Colon (tissue), 2 donors: ENCODE measurements at regions not wholly inside any gene's neighbourhood (a gene's known extent, or its start where the extent isn't known, plus 50 kb on each side); places are given as distances from the start of the nearest gene placed in this dataset.

Source experiments
- FAIRE-seq: peaks from 2 replicates; lab custom pipeline; 2012; peaks lifted over from hg19 to GRCh38; lab: Jason Lieb, UNC
- donor health status: control.
- donor health status: control.

DNA sequence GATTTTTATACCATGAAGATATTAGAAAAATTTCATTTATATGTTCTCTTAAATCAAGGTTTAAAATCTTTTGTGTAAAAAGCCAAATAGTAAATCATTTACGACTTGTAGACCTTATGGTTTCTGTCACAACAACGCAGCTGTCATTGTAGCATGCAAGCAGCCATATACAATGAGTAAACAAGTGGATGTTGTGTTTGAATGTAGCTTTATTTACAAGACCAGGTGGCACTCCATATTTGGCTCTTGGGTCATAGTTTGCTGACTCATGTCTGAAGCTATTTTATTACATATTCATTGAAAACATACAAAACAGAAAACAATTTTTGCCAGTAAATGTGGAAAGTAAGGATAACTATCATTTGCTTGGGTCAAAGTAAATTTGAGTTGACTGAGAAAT is 930.8 kb downstream of the SLITRK5 start:
- FAIRE-seq: no peak

DNA sequence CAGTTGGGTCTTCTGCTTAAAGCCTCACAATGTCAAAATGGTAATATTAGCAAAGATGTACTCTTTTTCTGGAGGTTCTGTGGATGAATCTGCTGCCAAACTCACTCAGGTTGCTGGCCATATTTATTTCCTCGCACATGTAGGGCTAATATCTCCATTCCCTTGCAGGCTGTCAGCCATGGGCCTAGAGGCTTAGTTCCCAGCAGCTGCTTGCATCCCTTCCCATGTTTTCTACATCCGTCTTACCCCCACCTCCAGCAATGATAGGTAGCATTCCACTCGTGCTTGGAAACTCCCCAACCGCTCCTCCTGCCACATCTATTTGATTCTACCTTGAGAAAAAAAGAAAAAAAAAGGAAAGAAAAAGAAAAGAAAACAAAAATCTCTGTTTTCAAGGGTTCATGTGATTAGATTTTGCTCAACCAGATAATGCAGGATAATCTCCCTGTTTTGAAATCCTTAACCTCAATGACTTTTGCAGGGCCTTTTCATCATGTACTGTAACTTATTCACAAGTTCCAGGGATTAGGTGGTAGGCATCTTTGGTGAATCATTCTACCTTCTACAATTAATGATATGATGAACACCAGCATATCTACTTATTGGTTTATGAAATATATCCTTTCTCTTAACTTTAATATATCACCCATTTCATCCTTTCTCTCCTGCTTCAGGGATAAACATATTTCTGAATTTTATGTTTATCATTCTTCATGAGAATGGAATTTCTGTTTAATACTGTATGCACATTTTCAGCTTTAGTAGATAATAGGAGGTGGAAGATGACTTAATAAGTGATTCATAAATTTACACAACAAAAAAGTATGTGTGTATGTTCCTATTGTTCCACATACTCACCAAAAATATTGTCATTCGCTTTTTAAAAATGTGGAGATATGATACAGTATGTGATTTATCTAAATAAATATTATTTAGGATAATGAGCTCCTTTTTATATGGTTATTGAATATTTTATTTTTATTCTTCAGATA is 931.9 kb downstream of the SLITRK5 start:
- no peak for FAIRE-seq

DNA sequence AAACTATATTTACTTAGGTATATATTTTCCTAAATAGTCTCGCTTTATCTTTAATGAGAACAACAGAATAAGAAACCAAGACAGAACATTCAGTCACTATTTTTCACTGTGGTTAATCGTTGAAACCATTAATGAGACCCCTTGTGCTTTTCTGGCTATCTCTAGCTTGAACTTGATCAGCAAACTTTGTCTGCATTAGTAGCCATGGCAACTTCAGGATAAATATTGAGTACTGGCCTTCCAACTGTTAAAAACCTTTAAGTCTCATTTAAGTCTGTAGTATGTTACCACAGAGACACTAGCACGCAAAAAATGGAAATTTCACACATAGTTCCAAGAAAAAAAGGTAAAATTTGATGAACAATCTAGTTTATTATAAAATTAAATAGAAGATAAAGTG is 946.0 kb downstream of the SLITRK5 start:
- FAIRE-seq: no peak

- no peak for FAIRE-seq
These were observed 951.3 kb downstream of the SLITRK5 start for GRCh38 chr13:88622362-88622973.

GRCh38 chr13:88623150-88623549 is 952.0 kb downstream of the SLITRK5 start:
- no peak for FAIRE-seq

DNA sequence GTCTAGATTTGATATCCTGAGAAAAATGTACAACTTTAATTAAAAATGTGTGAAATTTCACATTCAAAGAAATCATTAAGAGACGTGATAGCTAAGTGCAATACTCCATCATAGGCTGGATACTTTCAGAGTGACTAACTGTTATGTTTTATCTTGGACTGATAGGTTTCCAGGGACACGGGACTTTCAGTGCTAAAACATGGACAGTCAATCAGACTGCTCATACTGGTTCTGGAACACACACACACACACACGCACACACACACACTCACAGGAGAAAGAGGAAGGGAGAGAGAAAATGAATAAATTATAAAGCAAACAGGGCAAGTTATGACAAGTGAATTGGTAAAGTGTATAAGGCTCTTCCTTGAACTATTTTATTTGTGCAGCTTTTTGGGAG is 955.9 kb downstream of the SLITRK5 start:
- no peak for FAIRE-seq

GRCh38 chr13:88628882-88629281 is 957.7 kb downstream of the SLITRK5 start:
- FAIRE-seq: no peak

GRCh38 chr13:88637935-88638334 is 966.8 kb downstream of the SLITRK5 start:
- FAIRE-seq: no peak

- FAIRE-seq: no peak
These were observed 972.1 kb downstream of the SLITRK5 start for GRCh38 chr13:88643233-88643632.

GRCh38 chr13:88648598-88649373 is 977.6 kb downstream of the SLITRK5 start:
- no peak for FAIRE-seq

DNA sequence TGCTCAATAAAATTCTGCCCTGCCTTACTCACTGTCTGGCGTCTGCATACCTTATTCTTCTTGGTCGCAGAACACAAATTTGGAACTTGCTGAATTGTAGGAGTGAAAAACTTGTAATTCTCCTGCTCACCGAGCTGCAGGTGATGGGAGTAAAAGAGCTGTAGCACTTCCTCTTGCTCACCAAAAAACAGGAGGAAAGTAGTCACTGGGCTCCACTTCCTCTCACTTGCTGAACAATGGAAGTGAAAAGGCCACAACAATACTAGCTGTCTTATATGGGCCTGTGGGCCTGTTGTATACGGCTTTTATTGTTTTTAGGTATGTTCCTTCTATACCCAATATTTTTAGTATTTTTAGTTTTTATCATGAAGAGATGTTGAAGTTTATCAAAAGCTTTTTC is 978.7 kb downstream of the SLITRK5 start:
- FAIRE-seq: no peak

- FAIRE-seq: no peak
These were observed 980.4 kb downstream of the SLITRK5 start for GRCh38 chr13:88651531-88651930.

GRCh38 chr13:88656751-88657150 is 985.6 kb downstream of the SLITRK5 start:
- no peak for FAIRE-seq

DNA sequence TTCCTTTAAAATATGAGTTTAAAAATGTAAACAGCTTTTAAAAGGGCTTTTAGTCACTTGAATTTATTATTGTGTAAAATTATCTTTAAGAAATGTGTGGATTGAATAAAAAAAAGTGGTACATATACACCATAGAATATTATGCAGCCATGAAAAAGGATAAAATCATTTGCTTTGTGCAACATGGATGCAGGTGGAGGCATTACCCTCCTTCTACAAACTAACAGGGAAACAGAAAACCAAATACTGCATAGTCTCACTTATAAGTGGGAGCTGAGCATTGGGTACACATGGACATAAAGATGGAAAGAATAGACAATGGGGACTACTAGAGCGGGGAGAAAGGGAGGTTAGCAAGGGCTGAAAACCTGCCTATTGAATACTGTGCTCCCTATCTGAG is 999.3 kb downstream of the SLITRK5 start:
- no peak for FAIRE-seq

DNA sequence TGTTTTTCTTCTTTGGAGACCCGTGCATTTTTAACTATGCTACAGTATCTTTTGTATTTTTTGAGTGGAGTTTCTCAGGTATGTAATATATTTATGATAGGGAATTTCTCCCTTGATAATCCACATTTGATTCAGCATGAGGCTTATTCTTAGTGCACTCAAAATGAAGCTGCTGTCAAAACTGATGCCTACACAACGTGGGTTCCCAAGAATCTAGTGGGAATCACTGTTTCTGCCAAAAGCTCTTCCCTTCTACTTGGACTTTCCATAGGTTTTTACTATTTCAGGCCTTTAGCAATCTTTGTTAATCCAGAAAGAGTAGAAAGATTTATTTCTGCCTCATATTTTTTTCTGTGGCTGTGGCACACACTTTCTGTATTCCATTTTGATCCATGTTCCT is 1003.7 kb downstream of the SLITRK5 start:
- no peak for FAIRE-seq

- no peak for FAIRE-seq
These were observed 1004.3 kb downstream of the SLITRK5 start for GRCh38 chr13:88675347-88675996.

- no peak for FAIRE-seq
These were observed 1004.8 kb downstream of the SLITRK5 start for GRCh38 chr13:88676016-88676415.

GRCh38 chr13:88685459-88685858 is 1014.3 kb downstream of the SLITRK5 start:
- no peak for FAIRE-seq

GRCh38 chr13:88701551-88701950 is 1030.4 kb downstream of the SLITRK5 start:
- FAIRE-seq: no peak

GRCh38 chr13:88704600-88705275 is 1033.6 kb downstream of the SLITRK5 start:
- no peak for FAIRE-seq

GRCh38 chr13:88707646-88708045 is 1036.5 kb downstream of the SLITRK5 start:
- no peak for FAIRE-seq

DNA sequence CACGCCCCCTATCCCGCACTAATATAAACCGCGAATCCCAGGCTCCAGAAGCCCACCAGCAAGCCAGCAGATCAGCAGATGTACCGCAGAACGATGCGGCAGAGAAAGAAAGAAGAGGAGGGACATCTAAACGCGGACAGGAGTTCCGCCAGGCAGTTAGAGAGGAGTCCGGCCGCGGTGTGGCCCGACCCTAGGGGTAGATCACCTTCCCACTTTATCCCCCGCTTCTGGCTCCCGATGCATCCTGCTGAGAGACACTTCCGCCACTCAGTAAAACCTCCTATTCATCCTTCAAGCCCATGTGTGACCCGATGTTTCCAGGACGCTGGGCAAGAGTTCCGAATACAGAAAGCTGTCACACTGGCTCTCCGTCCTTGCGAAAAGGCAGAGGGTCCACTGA is 1046.8 kb downstream of the SLITRK5 start:
- FAIRE-seq: no peak
